ENCODE measurements at regions not wholly inside any gene's neighbourhood (a gene's known extent, or its start where the extent isn't known, plus 50 kb on each side); places are given as distances from the start of the nearest gene placed in this dataset.

- H3K27ac Mint-ChIP-seq (ENCODE audit: unreplicated experiment), result no peak overlapping the region
- no peaks in the 10 kb centered on the region for H3K27me3 Mint-ChIP-seq (ENCODE audit: unreplicated experiment)
- no peaks in the 10 kb centered on the region for H3K36me3 Mint-ChIP-seq (ENCODE audit: unreplicated experiment)
- TF ChIP-seq, protein P1, sequence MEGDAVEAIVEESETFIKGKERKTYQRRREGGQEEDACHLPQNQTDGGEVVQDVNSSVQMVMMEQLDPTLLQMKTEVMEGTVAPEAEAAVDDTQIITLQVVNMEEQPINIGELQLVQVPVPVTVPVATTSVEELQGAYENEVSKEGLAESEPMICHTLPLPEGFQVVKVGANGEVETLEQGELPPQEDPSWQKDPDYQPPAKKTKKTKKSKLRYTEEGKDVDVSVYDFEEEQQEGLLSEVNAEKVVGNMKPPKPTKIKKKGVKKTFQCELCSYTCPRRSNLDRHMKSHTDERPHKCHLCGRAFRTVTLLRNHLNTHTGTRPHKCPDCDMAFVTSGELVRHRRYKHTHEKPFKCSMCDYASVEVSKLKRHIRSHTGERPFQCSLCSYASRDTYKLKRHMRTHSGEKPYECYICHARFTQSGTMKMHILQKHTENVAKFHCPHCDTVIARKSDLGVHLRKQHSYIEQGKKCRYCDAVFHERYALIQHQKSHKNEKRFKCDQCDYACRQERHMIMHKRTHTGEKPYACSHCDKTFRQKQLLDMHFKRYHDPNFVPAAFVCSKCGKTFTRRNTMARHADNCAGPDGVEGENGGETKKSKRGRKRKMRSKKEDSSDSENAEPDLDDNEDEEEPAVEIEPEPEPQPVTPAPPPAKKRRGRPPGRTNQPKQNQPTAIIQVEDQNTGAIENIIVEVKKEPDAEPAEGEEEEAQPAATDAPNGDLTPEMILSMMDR (IDR thresholded peaks at IDR 0.05; ENCODE audit: partially characterized antibody, unreplicated experiment), result no peak
- peaks cover 5% of the 10 kb centered on the region for H3K9me3 Mint-ChIP-seq (ENCODE audit: unreplicated experiment)
- H3K4me1 Mint-ChIP-seq (ENCODE audit: low read depth, unreplicated experiment), result peaks cover 21% of the 10 kb centered on the region
- no peak for DNase-seq
- H3K4me3 Mint-ChIP-seq (ENCODE audit: unreplicated experiment), result no peak overlapping the region
These were observed 209.9 kb downstream of the TMEM182 start for GRCh38 chr2:102971701-102972100.

- DNase-seq, result peak; percentile 65
- no peaks in the 10 kb centered on the region for H3K27me3 Mint-ChIP-seq (ENCODE audit: unreplicated experiment)
- no peak overlapping the region for H3K4me3 Mint-ChIP-seq (ENCODE audit: unreplicated experiment)
- H3K9me3 Mint-ChIP-seq (ENCODE audit: unreplicated experiment), result peaks cover 3% of the 10 kb centered on the region
- no peak overlapping the region for H3K27ac Mint-ChIP-seq (ENCODE audit: unreplicated experiment)
- peaks cover 26% of the 10 kb centered on the region for H3K4me1 Mint-ChIP-seq (ENCODE audit: low read depth, unreplicated experiment)
- TF ChIP-seq, protein P1 (IDR thresholded peaks at IDR 0.05; ENCODE audit: partially characterized antibody, unreplicated experiment), result peak; percentile 63
- no peaks in the 10 kb centered on the region for H3K36me3 Mint-ChIP-seq (ENCODE audit: unreplicated experiment)
These were observed 214.5 kb downstream of the TMEM182 start for GRCh38 chr2:102975996-102976975.

GRCh38 chr2:102977426-102978090 is 215.7 kb downstream of the TMEM182 start:
- H3K27ac Mint-ChIP-seq (ENCODE audit: unreplicated experiment), result no peak overlapping the region
- no peak overlapping the region for H3K4me3 Mint-ChIP-seq (ENCODE audit: unreplicated experiment)
- peaks cover 26% of the 10 kb centered on the region for H3K4me1 Mint-ChIP-seq (ENCODE audit: low read depth, unreplicated experiment)
- TF ChIP-seq, protein P1 (IDR thresholded peaks at IDR 0.05; ENCODE audit: partially characterized antibody, unreplicated experiment), result no peak
- H3K9me3 Mint-ChIP-seq (ENCODE audit: unreplicated experiment), result no peaks in the 10 kb centered on the region
- no peak for DNase-seq
- no peaks in the 10 kb centered on the region for H3K27me3 Mint-ChIP-seq (ENCODE audit: unreplicated experiment)
- H3K36me3 Mint-ChIP-seq (ENCODE audit: unreplicated experiment), result no peaks in the 10 kb centered on the region

DNA sequence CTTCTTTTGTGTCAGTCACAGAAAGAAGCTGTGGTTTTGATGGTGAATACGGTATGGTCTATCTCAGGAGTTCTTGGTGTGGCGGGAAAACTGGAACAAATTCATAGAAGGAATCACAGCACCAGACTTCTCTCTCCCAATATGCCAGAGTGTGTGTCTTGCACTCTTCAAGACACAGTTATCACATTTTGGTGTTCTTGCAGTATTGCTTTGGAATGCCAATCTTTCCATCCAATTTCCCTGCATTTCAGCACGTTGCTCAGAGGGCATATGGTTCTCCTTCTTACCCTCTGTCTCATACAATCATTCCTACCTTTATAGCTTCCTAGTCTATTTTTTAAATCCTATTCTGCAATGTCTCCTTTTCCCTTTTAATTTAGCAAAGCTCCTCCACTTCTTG is 216.3 kb downstream of the TMEM182 start:
- no peak for DNase-seq
- TF ChIP-seq, protein P1 (IDR thresholded peaks at IDR 0.05; ENCODE audit: partially characterized antibody, unreplicated experiment), result no peak
- no peaks in the 10 kb centered on the region for H3K27me3 Mint-ChIP-seq (ENCODE audit: unreplicated experiment)
- H3K9me3 Mint-ChIP-seq (ENCODE audit: unreplicated experiment), result no peaks in the 10 kb centered on the region
- no peak overlapping the region for H3K27ac Mint-ChIP-seq (ENCODE audit: unreplicated experiment)
- H3K4me1 Mint-ChIP-seq (ENCODE audit: low read depth, unreplicated experiment), result peaks cover 26% of the 10 kb centered on the region
- H3K4me3 Mint-ChIP-seq (ENCODE audit: unreplicated experiment), result no peak overlapping the region
- H3K36me3 Mint-ChIP-seq (ENCODE audit: unreplicated experiment), result no peaks in the 10 kb centered on the region

DNA sequence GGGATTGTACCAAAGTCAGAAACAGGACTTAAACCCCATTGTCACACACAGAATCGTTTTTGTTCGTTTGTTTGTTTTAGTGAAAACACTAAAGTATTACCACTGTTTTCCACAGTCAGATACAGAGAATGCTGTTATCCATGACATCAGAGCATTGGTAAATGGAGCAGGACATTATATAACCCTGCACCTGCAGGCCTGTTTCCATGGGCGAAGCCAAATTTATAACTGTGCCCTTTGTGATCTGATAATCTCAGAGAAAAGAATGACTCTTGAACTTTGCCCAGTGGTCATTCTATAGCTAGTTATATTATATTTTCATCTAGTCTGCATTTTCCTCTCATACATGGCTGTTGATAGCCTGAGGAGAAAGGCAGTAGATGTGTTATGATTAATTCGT is 217.6 kb downstream of the TMEM182 start:
- DNase-seq, result no peak
- Mint-ChIP-seq H3K9me3 (ENCODE audit: unreplicated experiment) (no peaks in the 10 kb centered on the region), H3K36me3 (ENCODE audit: unreplicated experiment) (no peaks in the 10 kb centered on the region), H3K4me3 (ENCODE audit: unreplicated experiment) (no peak overlapping the region), H3K27ac (ENCODE audit: unreplicated experiment) (no peak overlapping the region), H3K27me3 (ENCODE audit: unreplicated experiment) (no peaks in the 10 kb centered on the region), H3K4me1 (ENCODE audit: low read depth, unreplicated experiment) (peaks cover 19% of the 10 kb centered on the region)
- TF ChIP-seq, protein P1 (IDR thresholded peaks at IDR 0.05; ENCODE audit: partially characterized antibody, unreplicated experiment), result no peak
